ENCODE measurements at regions not wholly inside any gene's neighbourhood (a gene's known extent, or its start where the extent isn't known, plus 50 kb on each side); places are given as distances from the start of the nearest gene placed in this dataset.

DNA sequence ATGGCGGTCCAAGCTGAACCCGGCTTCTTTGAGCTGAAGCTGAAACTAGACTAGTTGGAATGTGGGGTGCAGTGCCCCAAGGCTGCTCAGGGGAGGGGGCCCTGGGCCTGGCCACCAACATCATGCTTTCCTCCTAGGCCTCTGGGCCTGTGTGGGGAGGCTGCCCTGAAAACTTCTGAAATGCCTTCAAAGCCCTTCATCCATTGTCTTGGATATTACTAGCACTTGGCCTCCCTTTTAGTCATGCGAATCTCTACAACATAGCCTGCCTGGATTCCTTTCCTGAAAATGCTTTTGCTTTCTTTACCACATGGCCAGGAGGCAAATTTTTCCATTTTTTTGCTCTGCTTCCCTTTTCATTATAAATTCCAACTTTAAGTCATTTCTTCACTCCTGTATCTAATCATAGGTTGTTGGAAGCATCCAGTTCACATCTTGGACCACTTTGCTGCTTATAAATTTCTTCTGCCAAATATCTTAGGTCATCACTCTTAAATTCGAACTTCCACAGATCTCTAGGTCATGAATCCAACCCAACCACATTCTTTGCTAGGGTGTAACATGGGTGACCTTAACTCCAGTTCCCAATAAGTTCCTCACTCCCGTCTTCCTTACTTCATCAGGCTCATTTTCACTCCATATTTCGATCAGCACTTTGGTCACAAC is 103.4 kb downstream of the DDIT4L start:
- no peak for DNase-seq (ENCODE audit: low read depth in 2 of 2, low spot score in 1 of 2)

DNA sequence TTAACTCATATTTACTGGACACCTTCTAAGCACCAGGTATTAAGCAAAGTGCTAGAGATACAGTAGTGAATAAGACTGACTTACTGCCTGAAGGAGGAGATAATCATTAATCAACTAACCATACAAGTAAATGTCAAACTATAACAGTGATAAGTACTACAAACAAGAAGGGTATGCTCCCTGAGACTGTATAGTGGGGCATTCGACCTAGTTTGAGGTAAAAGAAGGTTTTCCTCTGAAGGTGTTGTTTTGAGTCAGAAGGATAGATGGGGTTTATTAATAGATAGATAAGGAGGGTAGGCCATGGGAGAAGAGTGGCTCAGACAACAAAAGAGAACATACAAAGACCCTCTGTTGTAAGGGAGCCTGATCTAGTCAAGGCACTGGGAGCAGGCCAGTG is 105.4 kb downstream of the DDIT4L start:
- DNase-seq (ENCODE audit: low read depth in 2 of 2, low spot score in 1 of 2), result no peak

GRCh38 chr4:100083289-100083688 is 107.0 kb downstream of the DDIT4L start:
- no peak for DNase-seq (ENCODE audit: low read depth in 2 of 2, low spot score in 1 of 2)

DNA sequence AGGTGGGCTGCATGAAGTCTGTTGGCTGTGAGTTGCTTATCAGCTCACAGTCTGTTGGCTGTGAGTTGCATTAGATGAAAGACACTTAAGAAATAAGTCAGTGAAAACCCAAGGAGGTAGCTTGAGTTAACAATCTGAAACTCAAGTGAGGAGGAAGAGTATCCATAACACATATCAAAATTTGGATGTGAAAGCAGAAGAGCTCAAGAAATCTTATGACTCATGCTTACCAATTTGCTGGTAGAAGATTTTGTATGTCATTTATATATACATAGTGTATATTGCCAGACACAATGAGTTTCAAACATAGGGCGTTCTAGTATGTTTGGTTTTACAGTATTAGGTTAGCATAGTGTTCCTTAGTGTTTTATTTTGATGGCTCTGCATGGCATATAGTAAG is 107.4 kb downstream of the DDIT4L start:
- DNase-seq (ENCODE audit: low read depth in 2 of 2, low spot score in 1 of 2), result no peak

DNA sequence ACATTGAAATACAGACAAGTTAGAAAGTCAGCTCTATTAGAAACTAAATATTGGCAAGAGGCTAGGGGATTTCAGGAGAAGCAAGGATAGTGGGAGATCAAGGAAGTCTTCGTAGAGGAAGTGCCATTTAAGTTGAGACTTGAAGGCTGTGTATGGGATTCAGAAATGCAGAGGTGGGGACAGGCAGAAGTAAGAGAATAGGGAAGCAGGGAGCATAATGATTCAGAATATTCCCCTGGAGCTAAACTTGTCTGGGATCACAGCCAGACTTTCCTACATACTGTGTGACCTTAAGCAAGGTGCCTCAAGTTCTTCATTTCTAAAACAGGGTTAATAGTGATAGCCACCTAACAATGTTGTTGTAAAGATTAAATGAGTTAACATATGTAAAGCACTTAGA is 108.8 kb downstream of the DDIT4L start:
- no peak for DNase-seq (ENCODE audit: low read depth in 2 of 2, low spot score in 1 of 2)

- DNase-seq (ENCODE audit: low read depth in 2 of 2, low spot score in 1 of 2), result no peak
Measured at GRCh38 chr4:100079264-100079663, 111.0 kb downstream of the DDIT4L start.

- DNase-seq (ENCODE audit: low read depth in 2 of 2, low spot score in 1 of 2), result no peak
Measured at GRCh38 chr4:100076753-100077152, 113.5 kb downstream of the DDIT4L start.

DNA sequence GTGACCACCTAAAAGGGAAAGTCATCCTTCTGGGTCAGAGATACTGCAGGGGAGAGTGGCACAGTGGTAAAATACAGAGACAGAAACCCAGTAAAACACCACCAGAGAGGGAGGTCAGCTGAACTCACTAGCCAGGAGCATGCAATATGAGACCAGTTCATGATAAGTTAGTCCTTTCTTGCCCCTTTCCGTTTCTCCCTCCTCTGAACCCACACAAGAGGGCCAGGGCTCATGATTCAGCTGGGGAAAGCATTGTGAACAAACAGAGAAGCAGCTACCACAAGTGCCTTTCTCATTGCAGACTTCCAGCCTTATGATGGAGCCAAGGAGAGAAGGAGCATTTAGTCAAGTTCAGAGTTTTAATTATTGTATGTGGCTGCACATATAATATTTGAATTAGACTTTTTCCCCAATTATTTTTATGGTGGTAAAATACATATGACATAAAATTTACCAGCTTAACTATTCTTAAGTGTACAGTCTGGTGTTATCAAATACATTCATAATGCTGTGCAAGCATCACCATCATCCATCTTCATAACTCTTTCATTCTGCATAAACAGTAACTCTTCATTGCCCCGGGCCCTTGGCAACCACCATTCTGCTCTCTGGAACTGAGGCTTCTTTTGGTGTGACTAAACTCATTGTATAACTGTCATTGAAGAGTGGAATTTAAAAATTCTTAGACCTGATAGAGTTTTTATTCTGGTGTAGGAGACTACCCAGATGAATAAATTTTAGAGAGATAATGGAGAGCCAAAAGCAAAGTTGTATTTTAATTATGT is 114.6 kb downstream of the DDIT4L start:
- DNase-seq (ENCODE audit: low read depth in 2 of 2, low spot score in 1 of 2), result no peak

DNA sequence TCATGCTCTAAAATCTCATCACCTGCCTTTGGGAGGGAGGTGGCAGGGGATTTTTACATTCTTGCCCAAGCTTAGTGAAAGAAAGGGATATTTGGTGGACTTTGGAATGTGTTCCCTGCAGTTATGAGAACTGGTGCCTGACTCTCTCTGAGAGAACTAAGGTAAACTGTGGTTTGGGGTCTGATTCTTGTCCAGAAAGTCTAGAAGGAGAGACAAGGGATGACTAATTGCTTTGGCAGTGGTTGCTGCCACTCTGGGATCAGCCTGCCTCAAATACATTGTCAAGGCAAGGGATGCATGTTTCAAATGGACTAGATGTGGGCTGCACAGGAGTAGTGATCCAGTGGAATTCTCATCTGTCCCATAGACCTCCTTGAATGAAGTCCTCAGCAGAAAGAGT is 115.2 kb downstream of the DDIT4L start:
- no peak for DNase-seq (ENCODE audit: low read depth in 2 of 2, low spot score in 1 of 2)

GRCh38 chr4:100071506-100071905 is 118.8 kb downstream of the DDIT4L start:
- DNase-seq (ENCODE audit: low read depth in 2 of 2, low spot score in 1 of 2), result no peak

DNA sequence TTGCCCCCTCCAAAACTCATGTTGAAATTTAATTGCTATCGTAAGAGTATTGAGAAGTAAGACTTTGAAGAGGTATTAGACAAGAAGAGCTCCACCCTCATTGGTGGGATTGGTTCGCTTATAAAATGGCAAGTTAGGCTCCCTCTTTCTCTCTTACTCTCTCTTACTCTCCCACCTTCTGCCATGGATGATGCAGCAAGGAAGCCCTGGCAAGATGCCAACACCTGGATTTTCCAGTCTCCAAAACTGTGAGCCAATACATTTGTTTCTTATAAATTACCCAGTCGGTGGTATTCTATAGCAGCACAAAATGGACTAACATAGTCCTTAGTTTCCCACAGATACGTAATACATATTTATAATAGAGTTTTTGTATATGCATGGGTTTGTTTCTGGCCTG is 119.4 kb downstream of the DDIT4L start:
- DNase-seq (ENCODE audit: low read depth in 2 of 2, low spot score in 1 of 2), result no peak

DNA sequence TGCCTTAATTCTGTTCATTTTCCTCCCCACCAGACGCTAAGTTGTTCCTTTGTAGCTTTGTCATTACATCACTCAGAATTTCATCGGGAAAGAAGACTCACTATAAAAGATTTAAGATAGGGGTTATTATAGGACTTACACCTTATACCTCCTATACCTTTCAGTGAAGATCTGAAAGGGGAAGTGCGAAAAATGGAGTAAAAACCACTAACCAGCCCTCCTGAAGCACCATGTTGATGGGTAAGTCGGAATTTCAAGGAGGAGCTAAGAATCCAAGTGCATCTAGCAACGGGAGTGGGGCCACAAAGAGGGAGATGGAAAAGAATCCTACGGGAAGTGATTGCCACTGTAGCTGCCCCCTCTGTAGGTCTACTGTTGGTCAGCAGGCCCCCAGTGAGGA is 119.1 kb upstream of the H2AZ1 start:
- DNase-seq (ENCODE audit: low read depth in 2 of 2, low spot score in 1 of 2), result no peak

DNA sequence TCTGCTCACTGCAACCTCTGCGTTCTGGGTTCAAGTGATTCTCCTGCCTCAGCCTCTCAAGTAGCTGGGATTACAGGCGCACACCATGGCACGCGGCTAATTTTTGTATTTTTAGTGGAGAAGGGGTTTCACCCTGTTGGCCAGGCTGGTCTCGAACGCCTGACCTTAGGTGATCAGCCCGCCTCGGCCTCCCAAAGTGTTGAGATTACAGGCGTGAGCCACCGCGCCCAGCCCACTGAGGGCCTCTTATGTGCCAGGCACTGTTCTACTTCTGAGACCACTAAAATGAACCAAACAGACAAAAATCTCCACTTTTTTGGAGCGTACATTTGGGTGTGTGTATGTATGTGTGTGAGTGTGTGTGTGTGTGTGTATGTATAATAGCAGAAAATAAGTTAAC is 117.2 kb upstream of the H2AZ1 start:
- no peak for DNase-seq (ENCODE audit: low read depth in 2 of 2, low spot score in 1 of 2)

DNA sequence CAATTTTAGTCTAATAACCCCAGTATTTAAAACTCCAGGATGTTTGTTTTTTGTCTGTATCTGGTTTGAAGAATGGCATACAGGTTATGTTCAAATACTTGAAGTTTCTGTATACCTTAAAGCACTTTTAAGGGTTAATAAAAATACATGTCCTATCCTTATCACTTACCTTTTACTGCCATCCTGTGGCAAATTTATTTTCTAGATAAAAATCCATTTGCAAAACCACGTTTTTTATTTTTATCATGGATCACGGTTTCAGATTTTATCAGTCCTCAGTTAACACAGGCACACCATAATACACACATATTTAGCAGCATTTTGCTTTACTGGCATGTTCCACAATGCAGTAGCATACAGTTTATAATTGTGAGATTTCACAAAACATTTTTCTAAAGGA is 113.3 kb upstream of the H2AZ1 start:
- no peak for DNase-seq (ENCODE audit: low read depth in 2 of 2, low spot score in 1 of 2)

GRCh38 chr4:100062921-100063320 is 112.8 kb upstream of the H2AZ1 start:
- no peak for DNase-seq (ENCODE audit: low read depth in 2 of 2, low spot score in 1 of 2)

DNA sequence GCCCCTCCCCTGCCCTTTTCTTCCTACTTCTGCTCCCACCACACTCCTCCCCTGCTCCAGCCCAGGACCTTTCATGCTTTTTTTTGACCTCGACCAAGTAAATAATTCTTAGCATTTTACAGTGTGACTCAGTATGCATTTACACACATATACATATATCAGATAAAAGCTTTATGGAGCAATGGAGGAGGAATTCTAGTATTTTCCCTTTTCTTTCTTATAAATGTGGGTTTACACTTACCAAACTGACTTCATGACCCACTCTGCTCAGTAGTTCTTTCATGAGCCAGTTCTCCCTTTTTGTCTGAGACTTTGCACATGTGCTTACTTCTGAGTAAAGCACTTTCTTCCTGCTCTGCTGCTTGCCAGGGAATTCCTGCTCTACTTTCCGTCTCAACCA is 111.8 kb upstream of the H2AZ1 start:
- no peak for DNase-seq (ENCODE audit: low read depth in 2 of 2, low spot score in 1 of 2)

GRCh38 chr4:100060765-100061416 is 110.8 kb upstream of the H2AZ1 start:
- no peak for DNase-seq (ENCODE audit: low read depth in 2 of 2, low spot score in 1 of 2)

DNA sequence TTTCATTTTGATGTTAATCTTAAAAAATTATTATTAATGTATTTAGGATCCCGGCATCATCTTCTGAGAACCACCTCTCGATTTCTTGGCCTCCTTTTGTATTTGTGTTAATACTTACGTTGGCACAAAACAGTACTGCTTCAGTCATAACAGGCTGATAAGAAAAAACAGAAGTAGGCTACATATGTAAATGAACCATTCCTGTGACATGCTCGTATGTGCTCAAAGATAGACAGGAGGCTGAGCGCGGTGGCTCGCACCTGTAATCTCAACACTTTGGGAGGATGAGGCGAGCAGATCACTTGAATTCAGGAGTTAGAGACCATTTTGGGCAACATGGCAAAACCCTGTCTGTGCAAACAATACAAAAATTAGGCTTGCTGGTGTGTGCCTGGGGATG is 109.4 kb upstream of the H2AZ1 start:
- no peak for DNase-seq (ENCODE audit: low read depth in 2 of 2, low spot score in 1 of 2)

GRCh38 chr4:100056701-100057100 is 106.6 kb upstream of the H2AZ1 start:
- no peak for DNase-seq (ENCODE audit: low read depth in 2 of 2, low spot score in 1 of 2)

DNA sequence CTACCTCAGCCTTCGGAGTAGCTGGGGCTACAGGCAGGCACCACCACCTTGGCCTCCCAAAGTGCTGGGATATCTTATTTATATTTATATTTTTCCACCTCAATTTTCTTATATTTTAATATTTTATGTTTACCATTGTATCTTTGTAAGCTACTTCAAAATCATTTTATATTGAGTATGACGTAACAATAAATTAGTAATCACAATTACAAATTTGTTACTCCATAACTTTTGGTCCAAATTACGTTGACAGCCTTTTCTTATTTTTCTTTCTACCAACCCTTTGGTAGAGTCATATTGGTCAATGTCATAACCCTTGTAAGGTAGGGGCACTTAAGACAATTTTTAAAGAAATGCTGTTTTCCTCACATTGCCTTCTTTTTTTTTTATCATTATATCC is 104.0 kb upstream of the H2AZ1 start:
- no peak for DNase-seq (ENCODE audit: low read depth in 2 of 2, low spot score in 1 of 2)

DNA sequence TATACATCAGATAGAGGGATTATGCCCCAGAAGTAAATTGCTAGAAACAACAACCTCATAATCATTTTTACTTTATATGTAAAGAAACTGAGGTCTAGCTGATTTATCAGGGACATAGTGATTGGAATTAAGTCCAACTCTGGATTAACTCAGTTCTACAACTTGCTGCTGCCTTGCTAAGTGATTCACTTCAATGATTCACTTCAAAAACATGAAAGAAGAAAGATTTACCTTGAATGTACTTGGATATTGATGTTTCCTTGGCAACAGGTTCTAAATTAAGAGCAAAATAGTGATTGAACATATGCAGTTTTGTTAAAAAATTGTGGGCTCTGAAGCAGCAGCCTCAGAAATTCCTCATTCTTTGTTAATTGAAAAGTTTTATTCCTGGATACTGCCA is 99.8 kb upstream of the H2AZ1 start:
- no peak for DNase-seq (ENCODE audit: low read depth in 2 of 2, low spot score in 1 of 2)

DNA sequence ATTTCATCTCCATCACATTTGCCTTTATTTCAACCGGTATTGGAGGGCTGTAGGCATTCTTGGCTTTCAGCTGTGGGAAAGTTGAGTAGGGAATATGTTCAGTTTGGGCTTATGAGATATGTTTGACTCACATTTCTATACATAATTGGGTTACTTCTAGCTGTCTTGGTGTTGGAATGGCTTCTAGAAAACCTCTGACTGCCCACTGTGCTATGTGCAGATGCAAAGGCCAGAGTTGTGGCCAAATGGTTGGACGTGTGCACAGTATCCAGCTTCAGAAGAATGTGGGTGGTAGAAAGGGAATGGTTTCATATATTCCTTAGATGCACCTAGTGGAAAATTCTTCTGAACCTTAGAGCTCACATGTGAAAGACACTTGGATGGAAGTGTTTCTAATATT is 92.6 kb upstream of the H2AZ1 start:
- DNase-seq (ENCODE audit: low read depth in 2 of 2, low spot score in 1 of 2), result no peak

Measured in stimulated activated CD8-positive, alpha-beta memory T cell treated with anti-CD3 and anti-CD28 coated beads, Interleukin-4, amount 100 ng/mL, for 1 hour (primary cell).